Osteoblast (primary cell): ENCODE measurements at regions not wholly inside any gene's neighbourhood (a gene's known extent, or its start where the extent isn't known, plus 50 kb on each side); places are given as distances from the start of the nearest gene placed in this dataset.

ENCODE experiments used
- DNase-seq: peaks from one replicate; pipeline ENCODE4 v3.0.0; 2011; ENCODE audit warnings: low spot score, mixed read lengths; ENCODE audit not compliant: insufficient read length; ENCODE audit errors: missing footprints
- H2AFZ ChIP-seq: 2 replicates; pipeline ENCODE4 v1.6.0; 2011; ENCODE audit warnings: mild to moderate bottlenecking, low read length
- H3K27ac ChIP-seq: 2 replicates; pipeline ENCODE4 v1.5.1; 2011; ENCODE audit warnings: mild to moderate bottlenecking, low read depth, low read length, moderate library complexity
- H3K27me3 ChIP-seq: 2 replicates; pipeline ENCODE4 v1.6.0; 2012; ENCODE audit warnings: mild to moderate bottlenecking, control low read depth, inconsistent platforms, low read length, moderate library complexity; ENCODE audit not compliant: insufficient read depth
- H3K36me3 ChIP-seq: 2 replicates; pipeline ENCODE4 v1.5.1; 2011; ENCODE audit warnings: mild to moderate bottlenecking, low read length, control low read depth, moderate library complexity; ENCODE audit not compliant: insufficient read depth
- H3K4me1 ChIP-seq: 2 replicates; pipeline ENCODE4 v1.5.1; 2011; ENCODE audit warnings: mild to moderate bottlenecking, low read length, control low read depth, moderate library complexity; ENCODE audit not compliant: insufficient read depth
- H3K4me2 ChIP-seq: 2 replicates; pipeline ENCODE4 v1.6.0; 2011; ENCODE audit warnings: mild to moderate bottlenecking, low read length; ENCODE audit not compliant: insufficient read depth
- H3K4me3 ChIP-seq: fragments of 200-600 bp; sonication (generic); 3 replicates; pipeline ENCODE4 v1.5.1; 2012; ENCODE audit warnings: mild to moderate bottlenecking, low read length, inconsistent platforms; ENCODE audit not compliant: insufficient read depth
- H3K79me2 ChIP-seq: 2 replicates; pipeline ENCODE4 v1.6.0; 2012; ENCODE audit warnings: mild to moderate bottlenecking, low read length, control low read depth, inconsistent platforms; ENCODE audit not compliant: insufficient read depth
- H3K9me3 ChIP-seq: 2 replicates; pipeline ENCODE4 v1.5.1; 2011; ENCODE audit warnings: low read depth, low read length, control low read depth
- H4K20me1 ChIP-seq: 2 replicates; pipeline ENCODE4 v1.6.0; 2012; ENCODE audit warnings: mild to moderate bottlenecking, low read length, control low read depth; ENCODE audit not compliant: insufficient read depth
- TF ChIP-seq, protein P1 (sequence below): IDR thresholded peaks from 2 replicates; pipeline ENCODE4 v1.5.1; 2011; ENCODE audit warnings: mild to moderate bottlenecking, low read depth, low read length, moderate library complexity; ENCODE audit errors: extremely low read depth

DNA sequence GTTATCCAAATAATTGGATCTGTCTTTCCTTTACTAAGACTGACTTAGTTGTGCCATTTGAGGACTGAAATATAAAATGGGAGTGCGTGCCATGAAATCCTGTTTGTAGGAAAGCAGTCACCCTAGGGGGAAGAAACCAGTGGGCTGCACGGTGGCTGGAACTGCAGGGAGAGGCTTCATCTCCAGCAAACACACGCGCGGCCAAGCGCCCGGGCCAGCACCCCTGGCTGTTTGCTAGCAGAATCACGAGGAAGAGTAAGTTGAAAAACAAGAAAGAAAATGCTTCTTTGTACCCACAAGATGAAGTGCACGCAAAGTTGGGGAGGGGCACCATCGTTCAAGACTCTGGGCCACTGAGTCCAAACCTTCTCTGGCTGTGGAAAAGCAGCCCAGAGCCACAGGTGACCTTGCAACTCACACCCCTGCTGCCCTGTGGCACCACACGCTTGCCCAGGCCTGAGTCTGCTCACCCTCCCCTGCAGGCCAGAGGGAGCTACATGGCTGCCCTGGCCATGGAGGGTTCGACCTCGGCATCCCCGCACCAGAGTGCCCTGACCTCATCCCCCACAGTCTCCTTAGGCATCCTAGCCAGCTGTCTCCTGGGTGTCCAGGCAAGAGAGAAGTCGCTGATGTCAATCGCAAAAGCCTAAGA is 55.2 kb downstream of the IRX2 start:
- no peak overlapping the region for H2AFZ ChIP-seq
- H3K4me1 ChIP-seq = no peaks in the 10 kb centered on the region
- H3K27me3 ChIP-seq = no peaks in the 10 kb centered on the region
- no peaks in the 10 kb centered on the region for H3K79me2 ChIP-seq
- H3K4me2 ChIP-seq = no peak overlapping the region
- TF ChIP-seq, protein P1, sequence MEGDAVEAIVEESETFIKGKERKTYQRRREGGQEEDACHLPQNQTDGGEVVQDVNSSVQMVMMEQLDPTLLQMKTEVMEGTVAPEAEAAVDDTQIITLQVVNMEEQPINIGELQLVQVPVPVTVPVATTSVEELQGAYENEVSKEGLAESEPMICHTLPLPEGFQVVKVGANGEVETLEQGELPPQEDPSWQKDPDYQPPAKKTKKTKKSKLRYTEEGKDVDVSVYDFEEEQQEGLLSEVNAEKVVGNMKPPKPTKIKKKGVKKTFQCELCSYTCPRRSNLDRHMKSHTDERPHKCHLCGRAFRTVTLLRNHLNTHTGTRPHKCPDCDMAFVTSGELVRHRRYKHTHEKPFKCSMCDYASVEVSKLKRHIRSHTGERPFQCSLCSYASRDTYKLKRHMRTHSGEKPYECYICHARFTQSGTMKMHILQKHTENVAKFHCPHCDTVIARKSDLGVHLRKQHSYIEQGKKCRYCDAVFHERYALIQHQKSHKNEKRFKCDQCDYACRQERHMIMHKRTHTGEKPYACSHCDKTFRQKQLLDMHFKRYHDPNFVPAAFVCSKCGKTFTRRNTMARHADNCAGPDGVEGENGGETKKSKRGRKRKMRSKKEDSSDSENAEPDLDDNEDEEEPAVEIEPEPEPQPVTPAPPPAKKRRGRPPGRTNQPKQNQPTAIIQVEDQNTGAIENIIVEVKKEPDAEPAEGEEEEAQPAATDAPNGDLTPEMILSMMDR = no peak
- H3K36me3 ChIP-seq = no peaks in the 10 kb centered on the region
- H3K27ac ChIP-seq = no peak overlapping the region
- DNase-seq = peak; percentile 70
- H3K4me3 ChIP-seq = no peak overlapping the region
- H4K20me1 ChIP-seq = no peaks in the 10 kb centered on the region
- H3K9me3 ChIP-seq = no peaks in the 10 kb centered on the region

DNA sequence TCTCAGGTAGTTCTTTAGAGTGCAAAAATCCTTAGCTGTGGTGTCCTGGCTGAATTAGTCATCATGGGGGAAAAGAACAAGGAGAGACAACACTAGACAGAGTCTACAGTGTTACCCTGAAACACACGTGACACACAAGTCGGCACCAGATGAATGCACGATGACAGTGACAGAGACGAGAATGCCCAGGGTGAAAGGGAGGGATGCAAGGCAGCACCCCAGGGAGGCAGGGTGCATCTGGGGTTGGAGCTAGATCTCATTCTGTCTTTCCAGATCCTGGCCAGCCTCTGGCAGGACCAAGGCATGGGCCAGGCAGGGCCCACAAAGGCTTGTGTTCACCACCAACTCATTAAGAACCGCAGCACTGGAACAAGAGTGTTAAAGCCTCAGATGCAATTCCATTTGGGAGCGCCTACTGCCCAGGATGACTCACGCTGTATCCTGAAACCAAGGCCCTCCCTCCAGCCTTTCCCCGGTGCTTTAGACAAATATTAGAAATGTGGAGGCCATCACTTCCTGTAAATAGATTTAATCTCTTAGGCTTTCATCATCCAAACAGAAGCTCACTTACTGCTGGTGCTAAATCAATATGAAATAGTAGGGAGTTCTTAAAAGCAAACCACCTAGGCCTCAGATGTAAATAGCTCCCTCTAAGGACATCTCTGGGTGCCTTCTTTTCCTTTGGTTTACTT is 56.1 kb downstream of the IRX2 start:
- H3K27me3 ChIP-seq = no peaks in the 10 kb centered on the region
- H3K4me1 ChIP-seq = no peaks in the 10 kb centered on the region
- H3K79me2 ChIP-seq = no peaks in the 10 kb centered on the region
- no peak for DNase-seq
- H3K4me2 ChIP-seq = no peak overlapping the region
- no peaks in the 10 kb centered on the region for H4K20me1 ChIP-seq
- H3K9me3 ChIP-seq = no peaks in the 10 kb centered on the region
- TF ChIP-seq, protein P1 = no peak
- H3K4me3 ChIP-seq = no peak overlapping the region
- H3K36me3 ChIP-seq = no peaks in the 10 kb centered on the region
- H2AFZ ChIP-seq = no peak overlapping the region
- no peak overlapping the region for H3K27ac ChIP-seq

DNA sequence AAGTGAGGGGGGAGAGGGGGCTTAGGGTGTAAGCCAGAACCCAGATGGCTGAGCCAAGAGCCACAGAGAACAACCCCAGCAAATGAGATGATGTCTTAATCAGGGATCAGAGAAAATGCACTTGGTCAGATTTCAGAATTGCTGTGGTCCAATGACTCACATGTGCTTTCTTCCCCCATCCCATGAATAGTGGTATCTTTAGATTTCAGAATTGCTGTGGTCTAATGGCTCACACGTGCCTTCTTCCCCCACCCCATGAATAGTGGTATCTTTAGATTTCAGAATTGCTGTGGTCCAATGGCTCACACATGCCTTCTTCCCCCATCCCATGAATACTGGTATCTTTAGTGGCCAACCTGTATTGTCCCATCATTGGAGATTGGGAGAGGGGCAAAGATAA is 59.9 kb downstream of the IRX2 start:
- no peak for DNase-seq
- Histone ChIP-seq H4K20me1 (no peaks in the 10 kb centered on the region), H3K9me3 (no peaks in the 10 kb centered on the region), H3K4me2 (no peak overlapping the region), H3K27me3 (no peaks in the 10 kb centered on the region), H2AFZ (no peak overlapping the region), H3K4me3 (no peak overlapping the region), H3K27ac (no peak overlapping the region), H3K4me1 (no peaks in the 10 kb centered on the region), H3K36me3 (no peaks in the 10 kb centered on the region), H3K79me2 (no peaks in the 10 kb centered on the region)
- TF ChIP-seq, protein P1 = no peak

DNA sequence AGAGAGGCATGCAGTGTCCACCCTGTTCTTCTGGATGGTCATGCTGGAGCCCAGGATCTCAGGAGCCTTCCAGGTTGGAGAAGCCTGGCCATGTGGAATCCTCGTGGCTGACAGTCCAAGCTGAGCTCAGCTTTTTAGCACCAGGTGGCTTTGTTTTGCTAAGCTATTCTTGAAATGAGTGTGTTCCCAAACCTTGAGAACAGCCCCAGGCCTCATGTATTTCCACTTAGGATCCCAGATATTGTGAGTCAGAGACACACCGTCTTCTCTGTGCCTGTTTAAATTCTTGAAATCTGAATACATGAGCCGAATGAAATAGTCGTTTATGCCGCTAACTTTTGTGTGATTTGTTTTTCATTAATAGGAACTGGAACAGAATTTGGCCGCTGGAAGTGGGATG is 61.2 kb downstream of the IRX2 start:
- no peaks in the 10 kb centered on the region for H3K79me2 ChIP-seq
- H3K4me1 ChIP-seq = no peaks in the 10 kb centered on the region
- no peak for DNase-seq
- no peak overlapping the region for H3K27ac ChIP-seq
- H2AFZ ChIP-seq = no peak overlapping the region
- H4K20me1 ChIP-seq = no peaks in the 10 kb centered on the region
- no peaks in the 10 kb centered on the region for H3K27me3 ChIP-seq
- no peak overlapping the region for H3K4me3 ChIP-seq
- H3K36me3 ChIP-seq = no peaks in the 10 kb centered on the region
- TF ChIP-seq, protein P1 = no peak
- H3K4me2 ChIP-seq = no peak overlapping the region
- no peaks in the 10 kb centered on the region for H3K9me3 ChIP-seq
